ENCODE measurements at regions not wholly inside any gene's neighbourhood (a gene's known extent, or its start where the extent isn't known, plus 50 kb on each side); places are given as distances from the start of the nearest gene placed in this dataset.

- no peak overlapping the region for H3K4me3 ChIP-seq (ENCODE audit: low read length)
- no peak for DNase-seq (ENCODE audit: low read depth)
Measured at GRCh38 chr13:69459346-69459745, 648.3 kb upstream of the ATXN8OS start.

GRCh38 chr13:69458013-69458412, 649.6 kb upstream of the ATXN8OS start:
- no peak overlapping the region for H3K4me3 ChIP-seq (ENCODE audit: low read length)
- no peak for TF ChIP-seq CTCF (conservative IDR thresholded peaks at IDR 0.05; ENCODE audit: low read length)
- DNase-seq (ENCODE audit: low read depth), result no peak

More at GRCh38 chr13:69459346-69459745, 648.3 kb upstream of the ATXN8OS start:
- TF ChIP-seq CTCF (conservative IDR thresholded peaks at IDR 0.05; ENCODE audit: low read length), result no peak

DNA sequence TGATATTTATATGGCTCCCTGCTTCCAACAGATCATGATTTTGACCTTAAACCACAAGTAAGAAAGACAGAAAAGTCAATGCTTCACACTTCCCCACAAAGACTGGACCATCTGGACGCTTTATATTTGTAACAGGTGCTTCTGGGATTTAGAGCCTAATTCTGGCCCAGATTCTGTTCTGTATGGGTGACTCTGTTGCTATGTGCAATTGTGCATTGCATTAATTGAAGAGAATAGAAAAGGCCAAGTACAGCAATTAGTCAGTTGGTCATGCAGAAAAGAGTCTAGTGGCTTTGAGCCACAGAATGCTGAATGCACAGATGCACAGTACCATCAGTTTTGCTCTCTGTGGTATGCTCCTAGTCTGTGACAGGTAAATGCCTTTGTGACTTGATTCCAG, 657.4 kb upstream of the ATXN8OS start:
- no peak for DNase-seq (ENCODE audit: low read depth)
- TF ChIP-seq CTCF (conservative IDR thresholded peaks at IDR 0.05; ENCODE audit: low read length), result no peak
- H3K4me3 ChIP-seq (ENCODE audit: low read length), result no peak overlapping the region

DNA sequence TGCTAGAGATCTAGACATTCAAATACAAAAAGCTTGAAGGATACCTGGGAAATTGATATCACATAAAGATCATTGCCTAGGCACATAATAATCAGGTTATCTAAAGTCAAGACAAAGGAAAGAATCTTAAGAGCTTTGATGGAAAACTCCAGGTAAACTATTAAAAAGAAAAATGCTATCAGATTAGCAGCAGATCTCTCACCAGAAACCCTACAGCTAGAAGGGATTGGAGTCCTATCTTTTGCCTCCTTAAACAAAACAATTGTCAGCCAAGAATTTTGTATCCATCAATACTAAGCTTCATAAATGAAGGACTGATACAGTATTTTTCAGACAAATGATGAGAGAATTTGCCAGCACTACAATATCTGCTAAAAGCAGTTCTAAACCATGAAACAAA, 682.4 kb upstream of the ATXN8OS start:
- no peak for TF ChIP-seq CTCF (conservative IDR thresholded peaks at IDR 0.05; ENCODE audit: low read length)
- no peak for DNase-seq (ENCODE audit: low read depth)
- no peak overlapping the region for H3K4me3 ChIP-seq (ENCODE audit: low read length)

DNA sequence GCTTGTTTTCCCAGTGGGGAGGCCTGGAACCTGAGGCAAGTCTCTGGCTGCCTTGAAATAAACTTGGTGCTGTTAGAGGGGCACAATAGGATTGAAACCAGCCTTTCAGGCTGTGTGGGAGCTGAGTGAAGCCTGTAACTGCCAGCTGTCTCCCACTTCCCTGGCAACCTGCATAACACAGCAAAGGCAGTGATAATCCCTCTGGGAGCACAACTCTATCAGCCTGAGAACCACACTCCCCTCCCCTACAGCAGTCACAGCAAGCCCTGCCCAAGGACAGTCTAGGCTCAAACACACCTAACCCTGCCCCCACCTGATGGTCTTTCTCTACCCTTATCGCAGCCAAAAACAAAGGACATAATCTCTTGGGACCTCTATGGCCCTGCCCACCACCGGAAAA, 683.8 kb upstream of the ATXN8OS start:
- DNase-seq (ENCODE audit: low read depth), result no peak
- H3K4me3 ChIP-seq (ENCODE audit: low read length), result no peak overlapping the region
- TF ChIP-seq CTCF (conservative IDR thresholded peaks at IDR 0.05; ENCODE audit: low read length), result no peak

GRCh38 chr13:69418319-69418718, 689.3 kb upstream of the ATXN8OS start:
- no peak for DNase-seq (ENCODE audit: low read depth)
- no peak for TF ChIP-seq CTCF (conservative IDR thresholded peaks at IDR 0.05; ENCODE audit: low read length)
- no peak overlapping the region for H3K4me3 ChIP-seq (ENCODE audit: low read length)

DNA sequence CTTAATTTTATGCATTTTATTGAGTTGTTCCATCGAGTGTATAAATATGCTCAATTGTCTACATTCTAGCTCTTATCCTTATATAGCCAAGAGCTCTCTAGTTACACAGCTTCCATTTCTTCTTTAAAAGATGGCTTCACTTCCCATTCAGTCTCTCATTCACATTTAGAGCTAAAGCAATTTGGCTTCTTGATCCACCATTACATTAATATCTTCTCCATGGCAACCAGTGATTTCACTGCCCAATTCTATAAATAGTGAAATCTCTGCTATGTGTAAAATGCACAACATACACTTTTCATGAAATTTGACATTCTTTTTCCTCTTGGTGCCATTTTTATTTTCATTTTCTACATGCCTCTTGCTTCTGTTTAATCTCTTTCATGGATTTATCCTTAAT, 696.9 kb upstream of the ATXN8OS start:
- no peak for DNase-seq (ENCODE audit: low read depth)
- no peak overlapping the region for H3K4me3 ChIP-seq (ENCODE audit: low read length)
- no peak for TF ChIP-seq CTCF (conservative IDR thresholded peaks at IDR 0.05; ENCODE audit: low read length)

Data from AG10803 (cell line).